Right cardiac atrium (tissue), 5 donors: ENCODE measurements at regions not wholly inside any gene's neighbourhood (a gene's known extent, or its start where the extent isn't known, plus 50 kb on each side); places are given as distances from the start of the nearest gene placed in this dataset.
"Not testable (repeated sequence)": the region's sequence is repeated elsewhere in the genome, so short reads cannot be mapped to it uniquely, and the experiment has no call there.

Experiments used
- ATAC-seq, 2 donors: fragments of 200-7000 bp; cut with Tn5 transposase; one replicate each; pipeline versions ENCODE4 v1.8.0 to v1.9.1; 2020; ENCODE audit warnings: moderate library complexity in 2 of 2, mild to moderate bottlenecking in 1 of 2
- DNase-seq, 3 donors: peaks; one replicate each; pipeline ENCODE4 v3.0.0-alpha.2; 2020
- H3K27ac ChIP-seq: one replicate; pipeline ENCODE4 v1.5.1; 2013; ENCODE audit warnings: mild to moderate bottlenecking, low read length, control low read depth, moderate library complexity
- H3K27me3 ChIP-seq: one replicate; pipeline ENCODE4 v1.6.1; 2013; ENCODE audit not compliant: control insufficient read depth, insufficient read depth
- H3K4me1 ChIP-seq: one replicate; pipeline ENCODE4 v1.6.1; 2013; ENCODE audit warnings: low read length; ENCODE audit not compliant: control insufficient read depth, insufficient read depth
- H3K4me3 ChIP-seq: one replicate; pipeline ENCODE4 v1.5.1; 2013; ENCODE audit warnings: low read length, control low read depth
- H3K9me3 ChIP-seq: one replicate; pipeline ENCODE4 v1.6.1; 2013; ENCODE audit warnings: low read length; ENCODE audit not compliant: control insufficient read depth
- WGBS: extraction: QIAGEN DNeasy Blood & Tissue Kit; methylation state at CpG from one replicate; pipeline ENCODE4 v1.1.7; 2013; 5-methylcytosine and 5-hydroxymethylcytosine counted together
- intact Hi-C, 4 donors: fragments of 100-400 bp; cut with DNase I; formaldehyde crosslinking; loops; one replicate each; pipeline versions ENCODE4 v1.11.0 to v1.14.0; 2022 to 2023
- donor health status: healthy with polysubstance abuse.
- donor health status: DM: no; HTN: yes; CAD: no.
- donor health status: DM: no; HTN: no; CAD: no.
- donor health status: DM: no; HTN: yes; CAD: no; lungs with severe emphysema.
- donor health status: DM: yes; HTN: yes; CAD: no.

- no peaks in the 10 kb centered on the region for H3K9me3 ChIP-seq
- intact Hi-C loops: no loop called here
- no peak overlapping the region for H3K27ac ChIP-seq
- no peak overlapping the region for H3K4me3 ChIP-seq
- 88% methylated on average over 5 of the region's 5 CpGs for WGBS
- no peaks in the 10 kb centered on the region for H3K4me1 ChIP-seq
- ATAC-seq (no peak), DNase-seq (no peak)
- H3K27me3 ChIP-seq: no peaks in the 10 kb centered on the region
Measured at GRCh38 chr2:234254783-234255521, 204.4 kb downstream of the SPP2 start.

GRCh38 chr2:234252772-234253171 is 202.3 kb downstream of the SPP2 start:
- H3K27ac ChIP-seq: no peak overlapping the region
- no peak for ATAC-seq
- H3K4me3 ChIP-seq: no peak overlapping the region
- intact Hi-C loops: no loop called here
- H3K9me3 ChIP-seq: no peaks in the 10 kb centered on the region
- 66% methylated on average over 7 of the region's 7 CpGs for WGBS
- no peaks in the 10 kb centered on the region for H3K4me1 ChIP-seq
- no peak for DNase-seq
- H3K27me3 ChIP-seq: no peaks in the 10 kb centered on the region

GRCh38 chr2:234251326-234252271 is 201.1 kb downstream of the SPP2 start:
- no peak for ATAC-seq
- DNase-seq: no peak
- H3K4me3 ChIP-seq: no peak overlapping the region
- H3K27ac ChIP-seq: no peak overlapping the region
- H3K4me1 ChIP-seq: no peaks in the 10 kb centered on the region
- no peaks in the 10 kb centered on the region for H3K27me3 ChIP-seq
- no peaks in the 10 kb centered on the region for H3K9me3 ChIP-seq
- WGBS: 60% methylated on average over 8 of the region's 8 CpGs
- intact Hi-C loops: no loop called here

- Histone ChIP-seq H3K9me3 (no peaks in the 10 kb centered on the region), H3K27ac (no peak overlapping the region), H3K4me1 (no peaks in the 10 kb centered on the region), H3K4me3 (no peak overlapping the region), H3K27me3 (no peaks in the 10 kb centered on the region)
- intact Hi-C loops: no loop called here
- DNase-seq: no peak
- WGBS: 50% methylated on average over 2 of the region's 2 CpGs
- no peak for ATAC-seq
Measured at GRCh38 chr2:234250926-234251325, 200.4 kb downstream of the SPP2 start.

GRCh38 chr2:234249873-234250272 is 199.4 kb downstream of the SPP2 start:
- no peak for DNase-seq
- no peak for ATAC-seq
- H3K27me3 ChIP-seq: no peaks in the 10 kb centered on the region
- no peaks in the 10 kb centered on the region for H3K4me1 ChIP-seq
- no peaks in the 10 kb centered on the region for H3K9me3 ChIP-seq
- no peak overlapping the region for H3K4me3 ChIP-seq
- 76% methylated on average over 5 of the region's 5 CpGs for WGBS
- no peak overlapping the region for H3K27ac ChIP-seq
- intact Hi-C loops: no loop called here

- Histone ChIP-seq H3K4me1 (no peaks in the 10 kb centered on the region), H3K27me3 (no peaks in the 10 kb centered on the region), H3K4me3 (no peak overlapping the region), H3K9me3 (no peaks in the 10 kb centered on the region), H3K27ac (no peak overlapping the region)
- WGBS: 77% methylated on average over 5 of the region's 5 CpGs
- intact Hi-C loops: no loop called here
- DNase-seq (no peak), ATAC-seq (no peak)
Measured at GRCh38 chr2:234249034-234249735, 198.7 kb downstream of the SPP2 start.

GRCh38 chr2:234248213-234248710 is 197.8 kb downstream of the SPP2 start:
- DNase-seq, intact Hi-C loops: not testable (repeated sequence)
- WGBS: 89% methylated on average over 10 of the region's 10 CpGs

GRCh38 chr2:234247453-234248180 is 197.1 kb downstream of the SPP2 start:
- ATAC-seq (no peak), DNase-seq (no peak)
- no peaks in the 10 kb centered on the region for H3K27me3 ChIP-seq
- no peak overlapping the region for H3K27ac ChIP-seq
- WGBS: 98% methylated on average over 42 of the region's 42 CpGs
- H3K9me3 ChIP-seq: no peaks in the 10 kb centered on the region
- H3K4me3 ChIP-seq: no peak overlapping the region
- no peaks in the 10 kb centered on the region for H3K4me1 ChIP-seq
- intact Hi-C loops: no loop called here

More at GRCh38 chr2:234248213-234248710, 197.8 kb downstream of the SPP2 start:
- not testable (repeated sequence) for H3K27ac ChIP-seq, ATAC-seq, H3K27me3 ChIP-seq, H3K4me1 ChIP-seq, H3K9me3 ChIP-seq, H3K4me3 ChIP-seq

GRCh38 chr2:234245945-234246344 is 195.4 kb downstream of the SPP2 start:
- WGBS: 58% methylated on average over 5 of the region's 5 CpGs
- intact Hi-C loops: no loop called here
- H3K9me3 ChIP-seq: no peaks in the 10 kb centered on the region
- H3K27ac ChIP-seq: no peak overlapping the region
- DNase-seq: no peak
- H3K4me3 ChIP-seq: no peak overlapping the region
- no peaks in the 10 kb centered on the region for H3K4me1 ChIP-seq
- no peak for ATAC-seq
- H3K27me3 ChIP-seq: no peaks in the 10 kb centered on the region

GRCh38 chr2:234243871-234244565 is 193.5 kb downstream of the SPP2 start:
- Histone ChIP-seq H3K4me1 (no peaks in the 10 kb centered on the region), H3K4me3 (no peak overlapping the region), H3K9me3 (no peaks in the 10 kb centered on the region), H3K27ac (no peak overlapping the region), H3K27me3 (no peaks in the 10 kb centered on the region)
- DNase-seq (no peak), ATAC-seq (no peak)
- WGBS: 77% methylated on average over 2 of the region's 2 CpGs
- intact Hi-C loops: no loop called here
